PC-9 (cell line): ENCODE measurements at regions not wholly inside any gene's neighbourhood (a gene's known extent, or its start where the extent isn't known, plus 50 kb on each side); places are given as distances from the start of the nearest gene placed in this dataset.

Source experiments
- BruUV-seq: library from RNA; stranded (reverse); fragments of 400-500 nt; replicated peaks from 2 replicates; lab custom pipeline; 2021; lab: Mats Ljungman, UMichigan
- CTCF ChIA-PET: fragments of 300-600 bp; sonication (Branson Sonifier 250); formaldehyde crosslinking; loops from one replicate; lab custom pipeline; 2022; ENCODE audit warnings: antibody characterized with exemption; lab: Charles Lee
- POLR2A ChIA-PET: fragments of 300-600 bp; sonication (Branson Sonifier 250); formaldehyde crosslinking; loops from one replicate; lab custom pipeline; 2022; ENCODE audit warnings: antibody characterized with exemption; ENCODE audit not compliant: unreplicated experiment; lab: Charles Lee
- DNase-seq, 2 experiments: peaks; one replicate each; pipeline versions ENCODE4 v3.0.0 to v3.0.0-alpha.2; 2015 to 2022; ENCODE audit warnings: mixed read lengths in 1 of 2
- H2AFZ ChIP-seq: fragments of 200-600 bp; sonication (generic); 2 replicates; pipeline ENCODE4 v1.8.1; 2017; ENCODE audit warnings: antibody characterized with exemption
- H3F3A ChIP-seq: fragments of 200-600 bp; sonication (generic); 2 replicates; pipeline ENCODE4 v1.8.1; 2017; ENCODE audit warnings: antibody characterized with exemption, mild to moderate bottlenecking, low read depth; ENCODE audit not compliant: insufficient read depth
- H3K27ac ChIP-seq: fragments of 200-600 bp; sonication (generic); 2 replicates; pipeline ENCODE4 v1.6.1; 2016; ENCODE audit warnings: mixed run types
- H3K27me3 ChIP-seq: fragments of 200-600 bp; sonication (generic); 2 replicates; pipeline ENCODE4 v1.6.1; 2016; ENCODE audit warnings: low read depth, mixed run types; ENCODE audit not compliant: insufficient read depth
- H3K36me3 ChIP-seq: fragments of 200-600 bp; sonication (generic); 2 replicates; pipeline ENCODE4 v1.6.1; 2016; ENCODE audit warnings: low read depth, mixed run types
- H3K4me1 ChIP-seq: fragments of 200-600 bp; sonication (generic); replicated peaks from 2 replicates; pipeline ENCODE4 v1.6.1; 2016; ENCODE audit warnings: mixed run types; ENCODE audit not compliant: insufficient read depth
- H3K4me2 ChIP-seq: fragments of 200-600 bp; sonication (generic); 2 replicates; pipeline ENCODE4 v1.6.1; 2017; ENCODE audit warnings: mixed run types
- H3K4me3 ChIP-seq: fragments of 200-600 bp; sonication (generic); 2 replicates; pipeline ENCODE4 v1.6.1; 2016; ENCODE audit warnings: mixed run types
- H3K79me2 ChIP-seq: fragments of 200-600 bp; sonication (generic); 2 replicates; pipeline ENCODE4 v1.6.1; 2017; ENCODE audit warnings: low read depth, mixed run types
- H3K9me2 ChIP-seq: fragments of 200-600 bp; sonication (generic); 2 replicates; pipeline ENCODE4 v1.8.1; 2017; ENCODE audit warnings: mild to moderate bottlenecking; ENCODE audit not compliant: insufficient read depth
- H3K9me3 ChIP-seq: fragments of 200-600 bp; sonication (generic); 2 replicates; pipeline ENCODE4 v1.8.1; 2016; ENCODE audit warnings: low read depth; ENCODE audit not compliant: insufficient read depth
- H4K20me1 ChIP-seq: fragments of 200-600 bp; sonication (generic); 2 replicates; pipeline ENCODE4 v1.8.1; 2017; ENCODE audit not compliant: insufficient read depth
- EZH2 ChIP-seq: fragments of 200-600 bp; sonication (generic); IDR thresholded peaks from 2 replicates; pipeline ENCODE4 v1.8.0; 2017; ENCODE audit warnings: antibody characterized with exemption, low read depth
- intact Hi-C: fragments of 100-400 bp; cut with micrococcal nuclease; formaldehyde crosslinking; loops from one replicate; pipeline ENCODE4 v1.10.0; 2022; ENCODE audit not compliant: unreplicated experiment
- TF ChIP-seq, protein P1 (sequence below): fragments of 200-600 bp; sonication (generic); conservative IDR thresholded peaks from 2 replicates; pipeline ENCODE4 v1.6.1; 2017; ENCODE audit warnings: mixed run types, antibody characterized with exemption, mild to moderate bottlenecking, moderate library complexity

DNA sequence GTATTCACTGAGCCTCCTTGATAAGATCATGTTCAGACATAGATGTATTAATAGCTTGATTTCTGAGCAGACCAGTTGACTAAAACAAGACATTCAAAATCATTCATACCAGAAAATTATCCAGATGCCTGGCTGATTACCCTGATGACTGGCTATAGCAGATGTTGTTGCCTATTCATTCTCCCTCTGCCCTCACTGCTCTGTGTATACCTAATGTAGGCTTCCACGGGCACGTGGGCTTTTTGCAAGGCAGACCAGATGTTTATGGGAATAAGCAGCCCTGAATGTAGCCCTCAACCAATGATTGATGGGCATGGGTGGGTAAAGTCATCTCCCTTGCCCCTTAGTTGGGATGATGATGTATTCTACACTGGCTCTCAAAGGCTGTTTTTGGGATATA, 289.1 kb downstream of the MBD2 start:
- no peaks in the 10 kb centered on the region for H3K27me3 ChIP-seq
- H3K27ac ChIP-seq, result no peak overlapping the region
- TF ChIP-seq EZH2, result no peak
- TF ChIP-seq, protein P1, sequence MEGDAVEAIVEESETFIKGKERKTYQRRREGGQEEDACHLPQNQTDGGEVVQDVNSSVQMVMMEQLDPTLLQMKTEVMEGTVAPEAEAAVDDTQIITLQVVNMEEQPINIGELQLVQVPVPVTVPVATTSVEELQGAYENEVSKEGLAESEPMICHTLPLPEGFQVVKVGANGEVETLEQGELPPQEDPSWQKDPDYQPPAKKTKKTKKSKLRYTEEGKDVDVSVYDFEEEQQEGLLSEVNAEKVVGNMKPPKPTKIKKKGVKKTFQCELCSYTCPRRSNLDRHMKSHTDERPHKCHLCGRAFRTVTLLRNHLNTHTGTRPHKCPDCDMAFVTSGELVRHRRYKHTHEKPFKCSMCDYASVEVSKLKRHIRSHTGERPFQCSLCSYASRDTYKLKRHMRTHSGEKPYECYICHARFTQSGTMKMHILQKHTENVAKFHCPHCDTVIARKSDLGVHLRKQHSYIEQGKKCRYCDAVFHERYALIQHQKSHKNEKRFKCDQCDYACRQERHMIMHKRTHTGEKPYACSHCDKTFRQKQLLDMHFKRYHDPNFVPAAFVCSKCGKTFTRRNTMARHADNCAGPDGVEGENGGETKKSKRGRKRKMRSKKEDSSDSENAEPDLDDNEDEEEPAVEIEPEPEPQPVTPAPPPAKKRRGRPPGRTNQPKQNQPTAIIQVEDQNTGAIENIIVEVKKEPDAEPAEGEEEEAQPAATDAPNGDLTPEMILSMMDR, result no peak
- ChIA-PET POLR2A (no interaction called here), CTCF (no interaction called here)
- intact Hi-C loops, result no loop called here
- H3K36me3 ChIP-seq, result no peaks in the 10 kb centered on the region
- H2AFZ ChIP-seq, result no peak overlapping the region
- H3K4me3 ChIP-seq, result no peak overlapping the region
- no peaks in the 10 kb centered on the region for H3K4me1 ChIP-seq
- DNase-seq, result no peak
- BruUV-seq, result no TSS peak
- no peaks in the 10 kb centered on the region for H3K79me2 ChIP-seq
- H4K20me1 ChIP-seq, result no peaks in the 10 kb centered on the region
- H3K4me2 ChIP-seq, result no peak overlapping the region
- no peaks in the 10 kb centered on the region for H3F3A ChIP-seq
- no peaks in the 10 kb centered on the region; the same call in 1 of the 2 replicates for H3K9me2 ChIP-seq
- no peaks in the 10 kb centered on the region for H3K9me3 ChIP-seq

- Histone ChIP-seq H3K4me1 (no peaks in the 10 kb centered on the region), H3K36me3 (no peaks in the 10 kb centered on the region), H3K4me2 (no peak overlapping the region), H3K9me3 (no peaks in the 10 kb centered on the region), H3K27ac (no peak overlapping the region), H4K20me1 (no peaks in the 10 kb centered on the region), H3F3A (no peaks in the 10 kb centered on the region), H3K27me3 (no peaks in the 10 kb centered on the region), H3K9me2 (no peaks in the 10 kb centered on the region), H3K79me2 (no peaks in the 10 kb centered on the region), H2AFZ (no peak overlapping the region), H3K4me3 (no peak overlapping the region)
- no peak for DNase-seq
- BruUV-seq, result no TSS peak
- intact Hi-C loops, result no loop called here
- ChIA-PET CTCF (no interaction called here), POLR2A (no interaction called here)
- TF ChIP-seq EZH2, result no peak
- TF ChIP-seq, protein P1, result no peak
Measured at GRCh38 chr18:53920312-53921075, 304.0 kb downstream of the MBD2 start.

- TF ChIP-seq, protein P1, result no peak
- Histone ChIP-seq H3K4me3 (no peak overlapping the region), H3F3A (no peaks in the 10 kb centered on the region), H3K79me2 (no peaks in the 10 kb centered on the region), H3K9me2 (no peaks in the 10 kb centered on the region; the same call in 1 of the 2 replicates), H3K4me2 (no peak overlapping the region), H4K20me1 (no peaks in the 10 kb centered on the region), H2AFZ (no peak overlapping the region), H3K9me3 (no peaks in the 10 kb centered on the region), H3K4me1 (no peaks in the 10 kb centered on the region), H3K36me3 (no peaks in the 10 kb centered on the region), H3K27me3 (no peaks in the 10 kb centered on the region), H3K27ac (no peak overlapping the region)
- intact Hi-C loops, result no loop called here
- ChIA-PET CTCF (no interaction called here), POLR2A (no interaction called here)
- DNase-seq, result no peak
- no TSS peak for BruUV-seq
Measured at GRCh38 chr18:53918091-53918490, 306.4 kb downstream of the MBD2 start.
